ENCODE measurements at regions not wholly inside any gene's neighbourhood (a gene's known extent, or its start where the extent isn't known, plus 50 kb on each side); places are given as distances from the start of the nearest gene placed in this dataset.

GRCh38 chr7:33816106-33816505 is 89.2 kb upstream of the BMPER start:
- TF ChIP-seq FOXP2 (optimal IDR thresholded peaks at IDR 0.05; ENCODE audit: borderline replicate concordance, extremely low read depth, extremely low read length, insufficient read depth) (no peak), SIN3A (IDR thresholded peaks at IDR 0.05; ENCODE audit: borderline replicate concordance, insufficient read depth, low read length) (no peak), POLR2AphosphoS5 (IDR thresholded peaks at IDR 0.05; ENCODE audit: low read depth, low read length) (no peak)
- TF ChIP-seq, protein P1, sequence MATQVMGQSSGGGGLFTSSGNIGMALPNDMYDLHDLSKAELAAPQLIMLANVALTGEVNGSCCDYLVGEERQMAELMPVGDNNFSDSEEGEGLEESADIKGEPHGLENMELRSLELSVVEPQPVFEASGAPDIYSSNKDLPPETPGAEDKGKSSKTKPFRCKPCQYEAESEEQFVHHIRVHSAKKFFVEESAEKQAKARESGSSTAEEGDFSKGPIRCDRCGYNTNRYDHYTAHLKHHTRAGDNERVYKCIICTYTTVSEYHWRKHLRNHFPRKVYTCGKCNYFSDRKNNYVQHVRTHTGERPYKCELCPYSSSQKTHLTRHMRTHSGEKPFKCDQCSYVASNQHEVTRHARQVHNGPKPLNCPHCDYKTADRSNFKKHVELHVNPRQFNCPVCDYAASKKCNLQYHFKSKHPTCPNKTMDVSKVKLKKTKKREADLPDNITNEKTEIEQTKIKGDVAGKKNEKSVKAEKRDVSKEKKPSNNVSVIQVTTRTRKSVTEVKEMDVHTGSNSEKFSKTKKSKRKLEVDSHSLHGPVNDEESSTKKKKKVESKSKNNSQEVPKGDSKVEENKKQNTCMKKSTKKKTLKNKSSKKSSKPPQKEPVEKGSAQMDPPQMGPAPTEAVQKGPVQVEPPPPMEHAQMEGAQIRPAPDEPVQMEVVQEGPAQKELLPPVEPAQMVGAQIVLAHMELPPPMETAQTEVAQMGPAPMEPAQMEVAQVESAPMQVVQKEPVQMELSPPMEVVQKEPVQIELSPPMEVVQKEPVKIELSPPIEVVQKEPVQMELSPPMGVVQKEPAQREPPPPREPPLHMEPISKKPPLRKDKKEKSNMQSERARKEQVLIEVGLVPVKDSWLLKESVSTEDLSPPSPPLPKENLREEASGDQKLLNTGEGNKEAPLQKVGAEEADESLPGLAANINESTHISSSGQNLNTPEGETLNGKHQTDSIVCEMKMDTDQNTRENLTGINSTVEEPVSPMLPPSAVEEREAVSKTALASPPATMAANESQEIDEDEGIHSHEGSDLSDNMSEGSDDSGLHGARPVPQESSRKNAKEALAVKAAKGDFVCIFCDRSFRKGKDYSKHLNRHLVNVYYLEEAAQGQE (IDR thresholded peaks at IDR 0.05; ENCODE audit: insufficient read depth in 1 of 2, low read depth in 2 of 2, low read length in 2 of 2) = no peak

GRCh38 chr7:33819658-33820057 is 85.7 kb upstream of the BMPER start:
- TF ChIP-seq FOXP2 (optimal IDR thresholded peaks at IDR 0.05; ENCODE audit: borderline replicate concordance, extremely low read depth, extremely low read length, insufficient read depth) (no peak), TAF1 (IDR thresholded peaks at IDR 0.05; ENCODE audit: borderline replicate concordance, insufficient read depth, low read length) (no peak), SIN3A (IDR thresholded peaks at IDR 0.05; ENCODE audit: borderline replicate concordance, insufficient read depth, low read length) (no peak), POLR2AphosphoS5 (IDR thresholded peaks at IDR 0.05; ENCODE audit: low read depth, low read length) (no peak)
- TF ChIP-seq, protein P1 (IDR thresholded peaks at IDR 0.05; ENCODE audit: insufficient read depth in 1 of 2, low read depth in 2 of 2, low read length in 2 of 2) = no peak

DNA sequence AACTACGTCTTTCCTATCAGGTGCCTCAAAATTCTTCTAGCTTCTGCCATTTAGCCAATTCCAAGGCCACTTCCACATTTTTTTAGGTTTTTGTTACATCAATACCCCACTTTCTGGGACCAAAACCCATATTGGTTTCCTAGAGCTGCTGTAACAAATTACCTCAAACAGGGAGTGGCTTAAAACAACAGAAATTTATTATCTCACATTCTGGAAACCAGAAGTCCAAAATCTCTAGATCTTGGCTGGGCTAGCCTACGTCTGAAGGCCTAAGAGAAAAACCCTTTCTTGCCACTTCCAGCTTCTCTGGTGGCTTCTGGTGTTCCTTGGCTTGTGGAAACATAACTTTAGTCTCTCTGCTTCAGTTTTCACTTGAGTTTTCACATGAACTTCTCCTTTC is 85.1 kb upstream of the BMPER start:
- TF ChIP-seq, protein P1 (IDR thresholded peaks at IDR 0.05; ENCODE audit: insufficient read depth in 1 of 2, low read depth in 2 of 2, low read length in 2 of 2) = no peak
- no peak for TF ChIP-seq SIN3A (IDR thresholded peaks at IDR 0.05; ENCODE audit: borderline replicate concordance, insufficient read depth, low read length)
- no peak for TF ChIP-seq POLR2AphosphoS5 (IDR thresholded peaks at IDR 0.05; ENCODE audit: low read depth, low read length)
- no peak for TF ChIP-seq TAF1 (IDR thresholded peaks at IDR 0.05; ENCODE audit: borderline replicate concordance, insufficient read depth, low read length)
- no peak for TF ChIP-seq FOXP2 (optimal IDR thresholded peaks at IDR 0.05; ENCODE audit: borderline replicate concordance, extremely low read depth, extremely low read length, insufficient read depth)

DNA sequence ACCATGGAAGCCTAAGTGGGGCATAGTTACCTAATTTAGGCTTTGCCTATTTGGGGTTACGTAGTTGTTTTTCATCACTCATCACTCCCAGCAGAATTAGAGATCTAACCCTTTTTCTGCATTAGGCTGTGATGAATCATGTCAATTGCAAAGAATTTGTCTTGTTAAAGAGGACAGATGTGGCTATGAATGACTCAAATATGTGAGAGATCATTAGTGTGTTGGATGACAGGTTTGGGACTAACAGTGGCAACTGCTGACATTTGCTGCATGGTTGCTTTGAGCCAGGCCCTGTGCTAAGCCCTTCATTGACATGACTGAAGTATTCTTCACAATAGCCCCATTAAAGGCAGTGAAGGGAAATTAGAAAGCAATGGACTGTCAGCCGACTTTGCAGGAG is 83.4 kb upstream of the BMPER start:
- TF ChIP-seq FOXP2 (optimal IDR thresholded peaks at IDR 0.05; ENCODE audit: borderline replicate concordance, extremely low read depth, extremely low read length, insufficient read depth) (no peak), TAF1 (IDR thresholded peaks at IDR 0.05; ENCODE audit: borderline replicate concordance, insufficient read depth, low read length) (no peak), POLR2AphosphoS5 (IDR thresholded peaks at IDR 0.05; ENCODE audit: low read depth, low read length) (no peak), SIN3A (IDR thresholded peaks at IDR 0.05; ENCODE audit: borderline replicate concordance, insufficient read depth, low read length) (no peak)
- TF ChIP-seq, protein P1 (IDR thresholded peaks at IDR 0.05; ENCODE audit: insufficient read depth in 1 of 2, low read depth in 2 of 2, low read length in 2 of 2) = no peak

DNA sequence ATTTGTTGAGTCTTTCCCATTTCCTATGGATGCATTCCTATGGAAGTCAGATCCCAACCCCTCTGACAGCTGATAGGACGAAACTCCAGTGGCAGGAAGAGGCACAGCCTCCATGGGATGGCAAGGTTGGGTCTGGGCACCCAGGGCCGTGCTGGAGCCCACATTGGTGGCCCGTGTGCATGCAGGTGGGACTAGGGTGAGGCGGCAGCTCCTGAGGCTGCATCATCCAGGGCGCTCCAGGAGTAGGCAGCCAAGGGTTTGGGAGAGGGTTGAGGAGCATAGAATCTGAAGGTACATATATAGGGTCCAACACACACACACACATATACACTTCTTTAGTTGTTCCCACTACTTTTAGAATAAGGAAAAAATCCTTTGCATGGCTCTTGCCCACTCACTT is 81.4 kb upstream of the BMPER start:
- TF ChIP-seq TAF1 (IDR thresholded peaks at IDR 0.05; ENCODE audit: borderline replicate concordance, insufficient read depth, low read length) (no peak), POLR2AphosphoS5 (IDR thresholded peaks at IDR 0.05; ENCODE audit: low read depth, low read length) (no peak), SIN3A (IDR thresholded peaks at IDR 0.05; ENCODE audit: borderline replicate concordance, insufficient read depth, low read length) (no peak), FOXP2 (optimal IDR thresholded peaks at IDR 0.05; ENCODE audit: borderline replicate concordance, extremely low read depth, extremely low read length, insufficient read depth) (no peak)
- TF ChIP-seq, protein P1 (IDR thresholded peaks at IDR 0.05; ENCODE audit: insufficient read depth in 1 of 2, low read depth in 2 of 2, low read length in 2 of 2) = no peak

All from PFSK-1 (cell line).